Iris pigment epithelial cell (primary cell): ENCODE measurements at regions not wholly inside any gene's neighbourhood (a gene's known extent, or its start where the extent isn't known, plus 50 kb on each side); places are given as distances from the start of the nearest gene placed in this dataset.
"Not testable (repeated sequence)": the region's sequence is repeated elsewhere in the genome, so short reads cannot be mapped to it uniquely, and the experiment has no call there.

Experiments
- DNase-seq: peaks from one replicate; pipeline ENCODE4 v3.0.0-alpha.2; 2011; ENCODE audit warnings: low read depth

DNA sequence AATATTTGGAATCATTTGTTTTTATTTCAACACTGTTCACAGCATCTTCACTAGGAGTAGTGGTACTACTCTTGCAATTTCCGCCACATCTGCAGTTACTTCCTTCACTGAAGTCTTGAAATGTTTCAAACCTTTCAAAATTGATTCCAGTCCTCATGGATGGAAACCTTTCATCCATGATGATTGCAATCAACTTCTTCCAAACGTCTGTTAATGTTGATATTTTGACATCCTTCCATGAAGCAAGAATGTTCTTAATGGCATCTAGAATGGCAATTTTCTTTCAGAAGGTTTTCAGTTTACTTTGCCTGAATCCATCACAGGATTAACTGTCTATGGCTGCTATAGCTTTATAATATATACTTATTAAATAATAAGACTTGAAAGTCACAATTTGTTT lies 736.8 kb upstream of the CA10 start:
- DNase-seq: no peak

- DNase-seq: no peak
Measured at GRCh38 chr17:52892334-52892733, 733.8 kb upstream of the CA10 start.

- DNase-seq: no peak
Measured at GRCh38 chr17:52885882-52886281, 727.4 kb upstream of the CA10 start.

DNA sequence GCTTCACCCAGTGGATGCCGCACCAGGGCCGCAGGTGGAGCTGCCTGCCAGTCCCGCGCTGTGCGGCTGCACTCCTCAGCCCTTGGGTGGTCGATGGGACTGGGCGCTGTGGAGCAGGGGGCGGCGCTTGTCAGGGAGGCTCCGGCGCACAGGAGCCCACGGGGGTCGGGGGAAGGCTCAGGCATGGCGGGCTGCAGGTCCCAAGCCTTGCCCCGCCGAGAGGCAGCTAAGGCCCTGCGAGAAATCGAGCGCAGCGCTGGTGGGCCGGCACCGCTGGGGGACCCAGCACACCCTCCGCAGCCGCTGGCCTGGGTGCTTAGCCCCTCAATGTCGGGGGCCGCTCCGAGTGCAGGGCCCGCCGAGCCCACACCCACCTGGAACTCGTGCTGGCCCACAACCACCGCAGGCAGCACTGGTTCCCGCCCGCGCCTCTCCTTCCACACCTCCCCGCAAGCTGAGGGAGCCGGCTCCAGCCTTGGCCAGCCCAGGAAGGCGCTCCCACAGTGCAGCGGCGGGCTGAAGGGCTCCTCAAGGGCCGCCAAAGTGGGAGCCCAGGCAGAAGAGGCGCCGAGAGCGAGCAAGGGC lies 725.5 kb upstream of the CA10 start:
- not testable (repeated sequence) for DNase-seq

DNA sequence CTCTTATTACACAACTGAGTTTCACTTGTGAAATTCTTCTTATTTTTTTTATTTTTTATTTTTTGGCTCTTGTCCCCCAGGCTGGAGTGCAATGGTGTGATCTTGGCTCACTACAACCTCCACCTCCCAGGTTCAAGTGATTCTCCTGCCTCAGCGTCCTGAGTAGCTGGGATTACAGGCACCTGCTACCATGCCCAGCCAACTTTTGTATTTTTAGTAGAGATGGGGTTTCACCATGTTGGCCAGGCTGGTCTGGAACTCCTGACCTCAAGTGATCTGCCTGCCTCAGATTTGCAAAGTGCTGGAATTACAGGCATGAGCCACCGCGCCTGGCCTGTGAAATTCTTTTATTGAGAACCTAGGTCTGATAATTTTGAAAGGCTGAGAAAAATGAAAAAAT lies 688.3 kb upstream of the CA10 start:
- not testable (repeated sequence) for DNase-seq

DNA sequence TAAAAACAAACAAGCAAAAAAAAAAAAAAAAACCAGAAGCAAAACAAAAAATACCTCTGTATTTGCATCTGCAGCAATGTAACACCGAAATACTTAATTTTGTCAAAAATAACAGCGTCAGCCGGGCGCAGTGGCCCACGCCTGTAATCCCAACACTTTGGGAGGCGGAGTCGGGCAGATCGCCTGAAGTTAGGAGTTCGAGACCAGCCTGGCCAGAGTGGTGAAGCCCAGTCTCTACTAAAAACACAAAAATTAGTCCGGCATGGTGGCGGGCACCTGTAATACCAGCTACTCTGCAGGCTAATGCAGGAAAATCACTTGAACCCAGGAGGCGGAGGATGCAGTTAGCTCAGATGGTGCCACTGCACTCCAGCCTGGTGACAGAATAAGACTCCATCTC lies 683.5 kb upstream of the CA10 start:
- no peak for DNase-seq

DNA sequence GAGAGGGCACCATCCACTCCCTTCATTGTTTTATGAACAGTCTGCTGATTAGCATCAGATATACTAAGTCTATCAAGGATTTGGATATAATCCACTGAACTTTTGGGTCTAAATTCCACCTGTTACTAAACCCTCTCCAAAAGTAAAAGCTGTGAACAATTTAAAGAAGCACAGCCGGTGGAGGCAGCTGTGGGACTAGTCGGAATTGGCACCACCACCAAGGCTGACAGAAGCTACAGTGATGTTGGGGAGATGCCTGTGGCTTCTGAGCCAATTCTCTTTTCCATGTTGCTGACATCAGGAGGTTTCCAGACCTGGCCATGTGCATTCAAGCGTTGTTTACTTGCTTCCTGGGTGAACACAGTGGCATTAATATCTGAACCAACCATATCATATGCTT lies 679.0 kb upstream of the CA10 start:
- no peak for DNase-seq

- DNase-seq: no peak
Measured at GRCh38 chr17:52831536-52831935, 673.0 kb upstream of the CA10 start.

DNA sequence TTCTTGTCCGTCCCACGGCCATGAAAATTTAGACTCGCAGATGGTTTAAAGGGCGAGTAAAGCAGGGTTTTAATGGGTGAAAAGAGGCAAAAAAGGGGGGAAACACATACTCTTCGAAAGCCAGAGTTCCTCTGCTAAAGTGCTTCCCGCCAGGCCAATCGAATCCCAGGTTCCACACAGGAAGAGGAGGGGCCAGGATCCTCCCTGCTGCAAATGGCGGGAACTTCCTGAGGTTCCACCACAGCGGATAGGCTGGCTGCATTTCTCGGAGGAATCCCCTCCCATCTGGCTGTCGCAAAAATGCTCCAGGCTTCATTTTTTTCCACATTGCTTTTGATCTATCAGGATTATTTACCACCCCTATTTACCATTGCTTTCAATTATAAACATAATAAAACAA lies 670.1 kb upstream of the CA10 start:
- no peak for DNase-seq

GRCh38 chr17:52827526-52827925 lies 669.0 kb upstream of the CA10 start:
- DNase-seq: no peak

DNA sequence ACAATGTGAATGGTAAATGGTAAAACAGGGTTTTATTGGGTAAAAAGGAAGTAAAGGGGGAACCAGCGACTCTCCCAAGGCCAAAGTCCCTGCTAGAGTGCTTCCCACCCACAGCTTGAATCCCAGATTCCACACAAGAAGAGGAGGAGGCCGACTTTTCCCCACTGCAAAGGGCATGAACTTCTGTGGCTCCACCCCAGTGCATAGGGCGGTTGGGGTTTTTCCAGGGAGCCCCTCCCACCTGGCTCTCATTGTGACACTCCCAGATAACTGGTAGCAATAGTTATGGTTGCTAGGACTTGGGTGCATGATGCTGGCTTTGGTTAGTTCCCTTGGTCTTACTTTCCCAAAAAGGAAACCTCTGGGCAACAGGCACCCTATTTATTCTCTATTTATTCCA lies 666.0 kb upstream of the CA10 start:
- DNase-seq: no peak

DNA sequence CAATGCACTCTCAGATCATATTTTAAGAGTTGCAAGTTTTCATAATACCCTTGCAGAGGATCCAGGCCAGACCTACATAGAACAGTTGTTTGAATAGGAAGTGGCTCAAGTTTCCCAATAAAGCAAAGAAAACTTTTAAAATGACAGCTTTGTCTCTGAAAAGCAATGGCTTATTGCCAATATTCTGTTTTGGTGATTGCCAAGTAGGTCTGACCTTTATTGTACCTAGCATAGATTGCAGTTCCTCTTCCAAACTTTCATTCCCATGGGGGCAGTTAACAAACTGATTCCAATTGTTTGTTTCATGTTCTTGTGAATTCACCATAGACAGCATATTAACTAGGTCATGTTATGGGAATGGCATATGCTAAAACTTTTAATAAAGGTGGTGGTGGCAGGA lies 664.6 kb upstream of the CA10 start:
- no peak for DNase-seq

DNA sequence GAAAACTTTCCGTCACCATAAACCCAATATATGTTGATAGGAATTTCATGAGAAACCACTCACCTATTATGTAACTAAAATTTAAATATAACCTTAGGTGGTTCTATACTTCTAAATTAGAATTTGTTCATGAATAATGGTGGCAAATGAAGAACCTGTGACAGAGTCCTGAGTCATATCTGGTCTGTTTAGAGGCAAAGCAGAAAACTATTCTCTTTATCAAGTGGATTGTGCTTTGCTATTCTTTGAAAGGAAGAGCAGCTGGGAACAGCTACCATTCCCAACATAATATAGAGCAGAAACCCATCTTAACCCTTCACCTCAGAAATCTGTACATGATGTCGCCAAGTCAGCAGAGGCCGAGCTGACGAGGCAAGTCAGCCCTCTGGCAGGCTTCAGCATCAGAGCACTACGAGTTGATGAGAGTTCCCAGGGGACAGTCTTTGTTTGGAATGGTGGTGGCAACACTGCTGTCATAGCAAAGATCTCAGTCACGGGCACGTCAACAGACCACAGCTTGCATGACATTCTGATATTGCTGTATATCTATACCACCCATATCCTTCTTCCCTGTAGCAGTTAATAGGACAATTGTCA lies 631.9 kb upstream of the CA10 start:
- no peak for DNase-seq

- DNase-seq: no peak
Measured at GRCh38 chr17:52789829-52790228, 631.3 kb upstream of the CA10 start.

DNA sequence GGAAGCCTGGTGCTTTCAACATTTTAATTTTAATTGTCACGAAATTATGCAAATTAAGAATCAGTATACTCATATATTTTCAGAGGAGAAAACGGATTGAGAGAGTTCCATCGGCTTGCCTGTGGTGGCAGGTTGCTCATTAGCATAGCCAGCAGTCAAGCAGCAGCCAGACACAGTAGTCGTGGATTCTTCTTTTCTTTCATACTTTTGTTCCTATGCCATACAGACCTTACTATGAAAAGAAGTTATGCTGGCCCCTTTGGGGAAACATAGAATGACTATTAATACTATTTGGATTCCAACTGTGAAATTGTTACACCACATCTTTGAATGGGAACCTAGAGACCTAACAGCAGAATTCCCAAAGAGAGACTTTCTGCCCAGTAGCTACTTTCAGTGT lies 617.7 kb upstream of the CA10 start:
- DNase-seq: no peak

- DNase-seq: no peak
Measured at GRCh38 chr17:52762794-52763167, 604.3 kb upstream of the CA10 start.

DNA sequence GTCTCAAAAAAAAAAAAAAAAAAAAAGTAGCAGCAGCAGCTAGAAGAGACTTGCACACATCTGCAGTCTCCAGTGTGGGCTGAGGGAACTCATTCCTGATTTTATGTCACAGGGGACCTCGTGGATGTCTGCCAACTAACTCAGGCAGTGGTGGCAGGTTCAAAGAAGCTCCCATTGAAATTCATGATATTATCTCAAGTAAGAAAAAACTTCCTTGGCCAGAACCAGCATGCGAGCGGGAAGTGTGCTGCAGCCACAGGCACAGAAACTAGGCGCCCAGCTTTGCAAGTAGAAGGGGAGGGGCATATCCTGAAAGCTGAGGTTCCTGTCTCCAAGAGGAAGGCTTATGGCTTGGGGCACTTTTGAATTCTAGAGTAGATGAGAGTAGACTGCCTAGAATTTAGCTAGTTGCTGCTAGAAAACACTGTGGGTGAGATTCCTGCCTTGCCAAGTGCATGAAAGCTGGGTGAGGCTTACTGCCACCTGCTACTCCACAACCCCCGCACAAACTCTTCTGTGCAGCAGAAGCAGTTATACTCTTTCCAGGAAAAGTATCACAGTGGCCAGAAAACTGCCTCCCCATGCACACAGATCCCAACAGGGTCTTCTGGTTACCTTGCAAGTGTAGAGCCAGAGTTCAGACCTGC lies 603.8 kb upstream of the CA10 start:
- DNase-seq: no peak

- no peak for DNase-seq
Measured at GRCh38 chr17:52759864-52760263, 601.4 kb upstream of the CA10 start.

DNA sequence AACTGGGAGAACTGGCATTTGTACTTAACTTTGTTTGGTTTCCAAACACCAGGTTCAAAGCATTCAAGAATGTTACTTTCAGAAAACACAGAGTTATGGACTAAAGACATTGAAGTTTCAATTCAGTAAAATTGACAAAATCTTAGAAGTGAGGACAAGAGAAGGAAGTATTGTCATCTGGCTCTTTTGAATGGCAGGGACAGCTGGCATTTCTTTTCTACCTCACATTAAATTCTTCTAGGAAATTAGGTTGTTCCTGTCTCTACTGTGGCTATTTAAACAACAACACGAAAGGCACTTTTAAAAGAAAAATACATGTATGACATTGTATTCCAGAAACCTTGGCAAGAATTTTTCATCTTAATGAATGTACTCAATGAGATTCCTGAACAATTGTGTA lies 600.0 kb upstream of the CA10 start:
- DNase-seq: no peak

DNA sequence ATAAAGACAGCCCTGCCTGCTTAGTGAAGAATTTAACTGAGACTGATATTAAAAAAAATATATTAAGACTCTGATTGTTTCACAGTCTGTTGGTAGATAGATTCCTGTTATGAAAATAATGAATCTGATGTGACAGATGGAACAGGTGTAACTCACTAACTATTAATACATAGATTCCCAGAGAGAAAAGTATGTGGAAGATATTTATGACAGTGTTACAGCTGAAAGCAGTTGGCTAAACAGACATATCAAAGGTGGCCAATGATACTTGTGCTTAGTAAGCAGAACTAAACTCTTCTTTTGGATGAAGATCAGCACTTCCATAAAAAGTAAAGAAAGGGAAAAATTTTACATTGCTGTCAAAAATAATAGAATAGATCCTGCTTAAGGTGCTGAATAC lies 598.2 kb upstream of the CA10 start:
- DNase-seq: no peak

DNA sequence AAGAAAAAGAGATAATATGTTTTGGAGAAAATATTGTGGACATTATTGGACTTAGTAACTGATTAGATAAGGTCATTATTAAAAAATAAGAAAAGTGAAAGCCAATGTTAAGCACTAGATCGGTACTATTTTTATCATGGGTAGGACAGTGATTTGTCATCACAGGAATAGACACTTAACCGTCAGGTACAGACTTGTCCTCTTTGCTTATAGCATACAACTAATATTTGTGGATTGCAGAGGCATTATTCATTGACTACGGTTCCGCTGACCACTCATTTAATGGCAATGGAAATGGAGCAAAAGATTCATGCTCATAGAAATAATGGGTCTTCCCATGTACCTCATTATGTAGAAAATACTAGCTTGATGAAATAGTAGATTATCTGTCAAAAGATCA lies 596.3 kb upstream of the CA10 start:
- DNase-seq: no peak

GRCh38 chr17:52751051-52751450 lies 592.5 kb upstream of the CA10 start:
- DNase-seq: no peak

DNA sequence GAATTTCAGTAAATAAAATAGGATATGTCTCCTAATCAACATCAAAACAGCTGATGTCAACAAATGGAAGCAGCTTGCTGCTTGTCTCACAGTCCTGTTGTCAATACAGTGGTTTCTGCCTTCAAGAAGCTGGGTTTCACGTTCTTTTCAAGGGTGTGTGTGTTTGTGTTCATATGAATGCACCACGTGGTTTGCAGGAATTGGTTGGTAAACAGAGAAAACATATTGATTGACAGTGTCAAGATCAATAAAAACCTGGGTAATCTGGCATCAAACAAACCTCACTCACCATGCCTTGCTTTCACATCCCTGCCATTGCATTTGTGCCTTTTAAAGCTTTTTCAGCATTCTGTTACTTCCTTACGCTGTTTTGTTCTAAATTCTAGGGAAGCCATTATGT lies 585.7 kb upstream of the CA10 start:
- no peak for DNase-seq

GRCh38 chr17:52740006-52740405 lies 581.5 kb upstream of the CA10 start:
- no peak for DNase-seq
